ENCODE measurements at regions not wholly inside any gene's neighbourhood (a gene's known extent, or its start where the extent isn't known, plus 50 kb on each side); places are given as distances from the start of the nearest gene placed in this dataset.

GRCh38 chr3:72190050-72190449 is 405.1 kb upstream of the PROK2 start:
- TF ChIP-seq TAF1 (IDR thresholded peaks at IDR 0.05; ENCODE audit: low read depth, low read length) (no peak), POLR2A (IDR thresholded peaks at IDR 0.05; ENCODE audit: low read depth, low read length) (no peak)

Measured in GM12891 (cell line).